SKM-1 treated with dmso at 0.1 percent for 144 hours (cell line): ENCODE measurements at regions not wholly inside any gene's neighbourhood (a gene's known extent, or its start where the extent isn't known, plus 50 kb on each side); places are given as distances from the start of the nearest gene placed in this dataset.

Experiments used
- DNase-seq: peaks from one replicate; lab custom pipeline; 2025; ENCODE audit not compliant: unreplicated experiment; lab: John Stamatoyannopoulos, UW

GRCh38 chr3:31137718-31138465 lies 243.4 kb upstream of the GADL1 start:
- no peak for DNase-seq

- no peak for DNase-seq
Observed at GRCh38 chr3:31140470-31140869, 246.0 kb upstream of the GADL1 start.

GRCh38 chr3:31142139-31142538 lies 247.7 kb upstream of the GADL1 start:
- no peak for DNase-seq

GRCh38 chr3:31142543-31142942 lies 248.1 kb upstream of the GADL1 start:
- no peak for DNase-seq

GRCh38 chr3:31145062-31145461 lies 250.6 kb upstream of the GADL1 start:
- DNase-seq = no peak

- no peak for DNase-seq
Observed at GRCh38 chr3:31147550-31147949, 253.1 kb upstream of the GADL1 start.

GRCh38 chr3:31157047-31157694 lies 262.7 kb upstream of the GADL1 start:
- DNase-seq = no peak

- DNase-seq = no peak
Observed at GRCh38 chr3:31157893-31158620, 263.6 kb upstream of the GADL1 start.

- DNase-seq = no peak
Observed at GRCh38 chr3:31159331-31160039, 265.0 kb upstream of the GADL1 start.

- DNase-seq = no peak
Observed at GRCh38 chr3:31161889-31162288, 267.4 kb upstream of the GADL1 start.

GRCh38 chr3:31164381-31164780 lies 269.9 kb upstream of the GADL1 start:
- no peak for DNase-seq

- no peak for DNase-seq
Observed at GRCh38 chr3:31165399-31165860, 271.0 kb upstream of the GADL1 start.

GRCh38 chr3:31166249-31166885 lies 271.9 kb upstream of the GADL1 start:
- no peak for DNase-seq

- no peak for DNase-seq
Observed at GRCh38 chr3:31167666-31168065, 273.2 kb upstream of the GADL1 start.

- DNase-seq = no peak
Observed at GRCh38 chr3:31170932-31171670, 276.6 kb upstream of the GADL1 start.

GRCh38 chr3:31172336-31172735 lies 277.9 kb upstream of the GADL1 start:
- DNase-seq = no peak

GRCh38 chr3:31173118-31173718 lies 278.8 kb upstream of the GADL1 start:
- DNase-seq = no peak

- DNase-seq = no peak
Observed at GRCh38 chr3:31174079-31174478, 279.6 kb upstream of the GADL1 start.

GRCh38 chr3:31176045-31176444 lies 281.6 kb upstream of the GADL1 start:
- DNase-seq = no peak

GRCh38 chr3:31178467-31178866 lies 284.0 kb upstream of the GADL1 start:
- no peak for DNase-seq
